Suppressor macrophage (primary cell): ENCODE measurements at regions not wholly inside any gene's neighbourhood (a gene's known extent, or its start where the extent isn't known, plus 50 kb on each side); places are given as distances from the start of the nearest gene placed in this dataset.

Experiments used
- DNase-seq, 4 experiments: peaks; one replicate each; pipeline ENCODE4 v3.0.0-alpha.2; 2020 to 2022

DNA sequence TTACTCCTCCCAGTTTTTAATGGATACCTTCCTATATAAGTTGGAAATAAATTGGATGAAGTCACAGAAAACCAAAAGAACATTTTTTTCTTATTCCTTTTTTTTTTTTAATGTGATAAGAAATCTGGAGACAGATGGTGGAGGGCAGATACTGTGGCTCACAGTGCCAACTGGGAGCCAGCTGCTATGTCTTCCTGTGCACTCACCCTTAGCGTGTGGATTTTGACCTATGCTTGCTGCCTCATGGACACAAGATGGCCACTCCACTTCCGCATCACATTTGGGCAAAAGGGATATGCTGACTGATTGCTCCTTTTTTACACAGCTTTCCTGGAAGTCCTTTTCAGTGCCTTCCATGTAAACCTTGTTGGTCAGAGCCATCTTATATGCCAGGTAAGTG, 342.6 kb downstream of the MAN2A1 start:
- no peak for DNase-seq

- no peak for DNase-seq
Observed at GRCh38 chr5:110034056-110034600, 344.4 kb downstream of the MAN2A1 start.

GRCh38 chr5:110038297-110038997, 348.7 kb downstream of the MAN2A1 start:
- DNase-seq, result no peak

DNA sequence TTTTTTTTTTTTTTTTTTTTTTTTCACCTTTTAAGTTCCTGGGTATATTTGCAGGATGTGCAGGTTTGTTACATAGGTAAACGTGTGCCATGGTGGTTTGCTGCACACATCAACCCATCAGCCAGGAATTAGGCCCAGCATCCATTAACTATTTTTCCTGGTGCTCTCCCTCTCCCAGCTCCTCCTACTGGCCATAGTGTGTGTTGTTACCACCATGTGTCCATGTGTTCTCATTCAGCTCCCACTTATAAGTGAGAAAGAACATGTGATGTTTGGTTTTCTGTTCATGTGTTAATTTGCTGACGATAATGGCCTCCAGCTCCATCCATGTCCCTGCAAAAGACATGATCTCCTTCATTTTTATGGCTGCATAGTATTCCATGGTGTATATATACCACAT, 350.5 kb downstream of the MAN2A1 start:
- peak in 3 of 4 experiments; percentile 6 to 28 (median 19) for DNase-seq

DNA sequence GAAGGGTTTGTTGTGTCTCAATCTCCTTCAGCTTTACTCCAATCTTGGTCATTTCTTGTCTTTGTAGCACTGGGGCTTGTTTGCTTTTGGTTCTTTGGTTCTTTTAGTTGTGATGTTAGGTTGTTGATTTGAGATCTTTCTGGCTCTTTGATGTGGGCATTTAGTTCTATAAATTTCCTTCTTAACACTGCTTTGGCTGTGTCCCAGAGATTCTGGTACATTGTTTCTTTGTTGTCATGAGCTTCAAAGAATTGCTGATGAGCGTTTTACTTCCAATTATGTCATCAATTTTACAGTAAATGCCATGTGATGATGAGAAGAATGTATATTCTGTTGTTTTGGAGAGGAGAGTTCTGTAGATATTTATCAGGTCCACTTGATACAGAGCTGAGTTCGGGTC, 353.3 kb downstream of the MAN2A1 start:
- DNase-seq, result no peak

DNA sequence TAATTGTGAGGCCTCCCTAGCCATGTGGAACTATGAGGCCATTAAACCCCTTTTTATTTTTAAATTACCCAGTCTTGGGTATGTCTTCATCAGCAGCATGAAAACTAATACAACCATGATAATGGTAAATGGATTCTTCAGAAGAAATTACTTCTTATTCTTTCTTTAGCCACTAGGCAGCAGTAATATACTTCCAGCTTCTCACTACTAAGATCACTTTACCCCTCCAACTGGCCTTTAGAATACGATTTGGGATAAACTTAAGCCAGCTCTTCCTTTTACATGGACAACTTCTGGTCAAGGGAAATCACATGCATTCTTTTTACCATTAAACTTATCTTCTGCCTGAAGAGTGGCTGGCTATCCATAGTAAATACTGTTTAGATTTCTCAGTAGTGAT, 355.4 kb downstream of the MAN2A1 start:
- no peak for DNase-seq

DNA sequence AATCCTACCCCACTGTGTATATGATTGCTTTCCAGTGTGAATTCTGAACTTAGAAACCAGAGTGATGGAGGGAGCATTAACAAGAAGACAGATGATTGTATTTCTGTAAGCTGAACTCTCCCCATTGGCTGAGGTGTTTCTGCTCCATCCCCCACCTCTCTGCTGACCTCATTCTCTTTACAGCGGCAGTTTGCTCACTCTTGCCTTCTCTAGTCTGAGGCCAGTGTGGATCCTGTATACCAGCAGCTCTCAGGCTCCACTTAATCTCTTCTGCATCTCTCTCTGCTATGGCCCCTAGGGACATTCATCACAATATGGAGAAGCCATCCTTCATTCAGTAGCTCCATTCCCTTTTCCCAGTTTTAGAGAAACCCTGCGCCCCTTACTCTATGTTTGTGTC, 358.8 kb downstream of the MAN2A1 start:
- DNase-seq, result no peak

DNA sequence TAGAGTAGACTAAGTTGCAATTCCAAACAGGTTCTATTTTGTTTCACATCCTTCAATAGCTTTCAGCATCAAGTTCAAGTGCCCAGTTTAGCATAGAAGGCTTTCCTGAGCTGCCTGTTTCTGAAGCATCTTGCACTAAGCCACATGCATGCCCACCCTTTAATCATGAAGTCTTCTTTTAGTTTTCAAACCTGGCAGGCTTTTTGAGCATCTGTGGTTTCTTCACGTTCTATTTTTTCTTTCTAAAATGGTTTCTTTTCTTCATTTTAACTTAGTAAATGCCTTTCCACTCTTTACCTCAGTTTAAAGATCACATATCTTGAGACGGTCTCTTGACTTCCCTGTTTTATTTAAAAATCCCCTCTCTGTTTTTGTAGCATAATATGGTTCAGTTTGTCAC, 360.1 kb downstream of the MAN2A1 start:
- DNase-seq, result no peak

DNA sequence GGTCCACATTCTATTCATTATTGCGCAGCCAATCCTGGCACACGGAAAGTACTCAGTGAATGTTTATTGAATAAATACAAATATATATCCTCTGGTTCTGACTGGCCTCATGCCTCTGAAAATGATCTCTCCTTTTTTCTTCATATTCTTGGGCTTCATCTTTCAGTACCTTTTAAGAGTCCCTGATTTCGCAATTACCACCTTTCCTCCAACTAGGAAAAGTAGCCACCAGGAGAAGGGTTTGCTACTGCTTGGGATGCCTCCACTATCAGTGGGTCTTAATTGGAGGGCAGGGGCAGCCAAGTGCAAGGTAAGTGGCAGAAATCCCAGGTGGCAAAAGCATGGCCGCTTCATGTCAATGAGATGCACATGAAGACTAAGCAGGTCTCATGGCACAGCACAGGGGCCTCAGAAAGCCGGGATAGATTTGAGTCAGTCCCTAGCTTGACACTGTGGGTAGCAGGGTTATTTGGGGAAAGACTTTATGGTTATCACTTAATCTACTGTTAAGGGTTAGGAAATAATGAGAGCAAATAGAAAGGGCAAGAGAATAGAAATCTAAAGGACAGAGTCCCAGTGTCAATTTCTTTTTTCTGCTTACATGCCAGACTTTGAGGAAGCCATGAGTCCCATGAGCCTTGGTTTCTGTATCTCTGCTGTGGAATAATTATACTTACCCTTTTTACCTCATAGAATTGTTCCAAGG, 361.1 kb downstream of the MAN2A1 start:
- DNase-seq, result no peak

- no peak for DNase-seq
Observed at GRCh38 chr5:110053205-110053604, 363.5 kb downstream of the MAN2A1 start.

DNA sequence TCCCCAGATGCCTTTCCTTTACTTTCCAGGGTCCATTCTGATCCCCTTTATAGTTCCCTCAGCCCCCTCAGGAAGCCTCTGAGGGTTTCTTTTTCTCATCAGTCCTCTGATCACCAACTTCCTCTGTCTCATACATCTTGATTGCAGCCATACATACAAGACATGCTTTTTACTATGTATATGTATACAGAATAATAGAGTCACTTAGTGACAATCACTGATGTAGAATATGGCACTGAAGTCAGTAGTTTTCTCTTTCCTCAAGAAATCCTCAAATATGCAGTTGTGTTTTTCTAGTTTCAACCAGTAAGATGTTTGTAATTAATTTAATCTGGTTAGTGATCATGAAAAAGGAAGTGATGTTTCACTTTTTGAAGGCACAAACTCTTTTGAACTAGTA, 364.1 kb downstream of the MAN2A1 start:
- DNase-seq, result no peak

- peak; percentile 39 to 70 (median 60) for DNase-seq
Observed at GRCh38 chr5:110054240-110054639, 364.5 kb downstream of the MAN2A1 start.

DNA sequence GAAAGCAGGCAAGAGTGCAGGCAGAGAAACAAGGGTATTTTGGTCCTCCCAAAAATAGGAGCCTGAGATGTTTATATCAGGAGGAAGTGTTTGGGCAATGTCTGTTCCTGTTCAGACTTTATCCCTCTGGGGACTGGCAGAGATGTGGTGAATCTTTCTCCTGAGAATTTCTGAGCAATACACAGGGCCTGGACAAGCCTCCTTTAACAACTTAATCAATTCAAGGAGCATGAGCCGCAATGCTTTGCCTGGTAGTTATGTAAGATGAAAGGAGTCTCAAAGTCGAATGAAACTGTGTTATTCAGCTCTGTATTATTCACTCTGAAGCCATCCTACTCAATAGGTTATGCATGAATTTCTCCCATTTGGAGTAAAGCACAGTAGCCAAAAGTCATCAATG, 365.6 kb downstream of the MAN2A1 start:
- peak in 1 of 4 experiments; percentile 1 for DNase-seq

- no peak for DNase-seq
Observed at GRCh38 chr5:110056580-110057114, 366.9 kb downstream of the MAN2A1 start.

DNA sequence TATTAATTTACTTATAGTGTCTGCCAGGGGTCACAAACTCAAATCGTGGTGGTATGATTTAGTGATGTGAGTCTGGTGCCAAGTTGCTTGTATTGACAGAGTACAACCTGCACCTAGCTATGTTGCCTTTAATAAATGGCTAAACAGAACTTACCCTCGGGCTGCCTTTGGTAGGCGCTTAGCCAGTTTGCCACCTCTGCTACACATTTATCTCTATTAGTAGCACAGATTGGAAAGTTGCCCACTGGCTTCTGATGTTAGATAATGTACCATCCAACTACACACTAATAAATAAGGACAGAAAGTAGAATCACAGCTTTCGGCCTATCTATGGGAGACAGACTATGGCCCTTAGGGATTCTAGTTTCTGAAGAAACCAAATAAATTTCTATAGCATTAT, 368.4 kb downstream of the MAN2A1 start:
- no peak for DNase-seq

DNA sequence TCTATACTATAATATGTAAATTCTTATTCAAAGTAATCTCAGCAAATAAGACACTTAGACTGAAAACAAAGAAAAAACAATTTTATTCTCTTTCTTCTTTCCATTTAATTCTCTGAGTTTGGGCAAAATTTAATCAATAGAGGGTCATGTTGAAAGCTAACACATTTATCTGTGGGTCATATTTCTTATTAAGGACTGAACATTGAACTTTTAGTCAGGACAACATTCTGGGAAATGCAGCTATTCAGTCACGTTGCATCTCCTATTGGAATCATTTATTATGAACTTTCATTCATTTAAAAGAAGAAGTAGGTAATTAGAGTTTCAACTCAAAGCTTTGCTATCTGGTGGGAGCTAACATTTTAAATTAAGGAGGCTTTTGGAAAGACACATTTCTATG, 372.5 kb downstream of the MAN2A1 start:
- DNase-seq, result no peak

GRCh38 chr5:110063640-110064602, 374.2 kb downstream of the MAN2A1 start:
- no peak for DNase-seq

DNA sequence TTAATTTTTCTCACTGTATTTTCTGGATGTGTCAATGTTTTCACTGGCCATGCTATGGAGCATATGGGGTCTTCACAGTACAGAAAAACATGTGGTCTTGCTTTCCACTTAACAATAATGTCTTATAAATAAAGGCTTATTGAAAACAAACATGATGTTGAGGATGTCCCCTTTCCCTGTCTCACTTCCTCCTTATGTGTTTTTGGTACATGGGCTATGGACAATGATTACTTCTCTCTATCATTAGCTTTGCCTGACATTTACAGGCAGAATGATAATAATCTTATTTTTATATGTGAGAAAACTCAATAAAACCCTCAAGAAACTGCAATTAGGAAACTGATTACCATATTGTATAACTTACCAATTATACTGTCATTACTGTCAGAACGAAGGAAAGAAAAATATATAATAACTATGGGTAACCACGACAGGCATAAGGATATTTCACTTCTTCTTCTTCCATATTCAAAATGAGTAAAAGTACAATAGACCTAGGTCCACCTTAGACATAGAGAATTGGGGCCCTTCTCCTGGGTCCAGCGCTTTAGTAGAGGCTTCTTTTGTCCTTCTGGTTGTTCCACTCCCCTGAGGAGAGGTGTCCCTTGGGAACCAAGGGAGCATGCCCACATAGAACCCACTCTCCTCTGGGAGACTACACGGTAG, 375.0 kb downstream of the MAN2A1 start:
- DNase-seq, result no peak

- no peak for DNase-seq
Observed at GRCh38 chr5:110070836-110071235, 381.1 kb downstream of the MAN2A1 start.

- no peak for DNase-seq
Observed at GRCh38 chr5:110072651-110073050, 382.9 kb downstream of the MAN2A1 start.

DNA sequence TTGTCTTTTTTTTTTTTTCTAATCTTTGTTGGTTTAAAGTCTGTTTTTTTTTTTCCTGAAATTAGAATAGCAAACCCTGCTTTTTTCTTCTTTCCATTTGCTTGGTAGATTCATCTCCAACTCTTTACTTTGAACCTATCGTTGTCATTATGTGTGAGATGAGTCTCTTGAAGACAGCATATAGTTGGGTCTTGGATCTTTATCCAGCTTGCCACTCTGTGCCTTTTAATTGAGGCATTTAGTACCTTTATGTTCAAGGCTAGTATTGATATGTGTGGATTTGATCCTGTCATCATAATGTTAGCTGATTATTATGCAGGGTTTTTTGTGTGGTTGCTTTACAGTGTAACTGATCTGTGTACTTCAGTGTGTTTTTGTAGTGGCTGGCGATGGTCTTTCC, 383.8 kb downstream of the MAN2A1 start:
- no peak for DNase-seq

DNA sequence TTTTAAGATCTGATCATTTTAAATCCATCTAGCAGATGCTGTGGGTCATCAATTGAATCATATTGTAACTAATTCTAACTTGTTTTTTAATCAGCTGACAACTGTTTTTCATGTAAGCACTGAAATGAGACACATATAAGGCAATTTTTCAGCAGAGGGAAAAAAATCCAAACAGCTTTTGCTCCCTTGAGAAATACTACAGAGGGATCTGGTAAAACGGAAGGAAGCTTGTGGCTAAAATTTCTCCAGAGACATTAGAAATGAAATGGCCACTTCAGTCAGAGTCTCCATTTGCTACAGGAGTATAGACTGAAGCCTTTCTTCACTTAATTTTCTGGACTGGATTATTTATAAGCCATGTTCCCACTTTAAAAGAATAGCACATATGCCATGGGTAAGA, 385.9 kb downstream of the MAN2A1 start:
- no peak for DNase-seq
